Heart left ventricle (tissue), 13 donors: ENCODE measurements at regions not wholly inside any gene's neighbourhood (a gene's known extent, or its start where the extent isn't known, plus 50 kb on each side); places are given as distances from the start of the nearest gene placed in this dataset.

ENCODE experiments used
- POLR2A ChIP-seq, 2 donors: fragments of 450-650 bp; IDR thresholded peaks; one replicate each; pipeline ENCODE4 v1.6.1; 2017; ENCODE audit warnings: antibody characterized with exemption in 2 of 2, mild to moderate bottlenecking in 2 of 2, moderate library complexity in 2 of 2
- TF ChIP-seq, protein P1 (sequence below), 12 donors: fragments of 200-600 bp; sonication (generic) in 4 of 12; IDR thresholded peaks; one replicate each; pipeline versions ENCODE4 v1.5.0 to v1.8.0; 2018 to 2022; ENCODE audit warnings: antibody characterized with exemption in 12 of 12, mild to moderate bottlenecking in 5 of 12
- donor health status: ischemic (EF 13 %, LVEDD 7.1; RV severe dilation, severe dysfunction).
- donor health status: DM: no; HTN: yes; CAD: no.
- donor health status: DM: no; HTN: no; CAD: no.
- donor health status: ischemic (EF 25% LVEDD 6.9; RV normal size, moderate dysfunction).
- donor health status: ischemic (EF 25% LVEDD 5.7; RV mildly dilated, moderate dysfunction).
- donor health status: ischemic (EF 35%, LVEDD 5.7; RV mildly dilated, moderate dysfunction).
- donor health status: nonischemic (EF 11% LVEDD 7.7; RV severe dilation, severe dysfunction).
- donor health status: DM: yes; HTN: yes; CAD: no.
- donor health status: PGD.
- donor health status: ischemic (EF 29% LVEDD 5.4; RV normal size, mild dysfunction).
- donor health status: nonischemic (EF 23%, LVEDD 6.1; RV moderate dilation, normal function).

DNA sequence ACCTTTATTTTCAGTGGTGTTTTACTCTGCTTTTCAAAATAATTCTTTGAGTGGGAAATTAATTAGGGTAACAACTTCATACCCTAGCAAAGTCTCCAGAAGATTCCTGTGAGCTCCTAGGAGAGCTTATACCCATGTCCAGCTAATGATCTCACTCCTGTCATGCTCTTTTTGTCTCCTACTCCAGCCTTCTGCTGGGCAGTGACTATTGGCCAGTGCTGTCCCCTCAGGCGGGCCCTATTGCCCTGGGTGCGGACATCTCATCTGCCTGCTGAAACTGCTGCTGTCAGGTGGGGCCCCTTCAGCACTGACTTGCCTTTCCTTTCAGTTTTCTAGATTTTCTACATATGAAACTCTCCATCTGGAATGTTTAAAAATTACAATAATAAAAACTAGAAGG lies 80.3 kb downstream of the EBLN1 start:
- TF ChIP-seq, protein P1, sequence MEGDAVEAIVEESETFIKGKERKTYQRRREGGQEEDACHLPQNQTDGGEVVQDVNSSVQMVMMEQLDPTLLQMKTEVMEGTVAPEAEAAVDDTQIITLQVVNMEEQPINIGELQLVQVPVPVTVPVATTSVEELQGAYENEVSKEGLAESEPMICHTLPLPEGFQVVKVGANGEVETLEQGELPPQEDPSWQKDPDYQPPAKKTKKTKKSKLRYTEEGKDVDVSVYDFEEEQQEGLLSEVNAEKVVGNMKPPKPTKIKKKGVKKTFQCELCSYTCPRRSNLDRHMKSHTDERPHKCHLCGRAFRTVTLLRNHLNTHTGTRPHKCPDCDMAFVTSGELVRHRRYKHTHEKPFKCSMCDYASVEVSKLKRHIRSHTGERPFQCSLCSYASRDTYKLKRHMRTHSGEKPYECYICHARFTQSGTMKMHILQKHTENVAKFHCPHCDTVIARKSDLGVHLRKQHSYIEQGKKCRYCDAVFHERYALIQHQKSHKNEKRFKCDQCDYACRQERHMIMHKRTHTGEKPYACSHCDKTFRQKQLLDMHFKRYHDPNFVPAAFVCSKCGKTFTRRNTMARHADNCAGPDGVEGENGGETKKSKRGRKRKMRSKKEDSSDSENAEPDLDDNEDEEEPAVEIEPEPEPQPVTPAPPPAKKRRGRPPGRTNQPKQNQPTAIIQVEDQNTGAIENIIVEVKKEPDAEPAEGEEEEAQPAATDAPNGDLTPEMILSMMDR (IDR thresholded peaks at IDR 0.05) = no peak
- no peak for TF ChIP-seq POLR2A (IDR thresholded peaks at IDR 0.05)
